Immature natural killer cell (primary cell): ENCODE measurements at regions not wholly inside any gene's neighbourhood (a gene's known extent, or its start where the extent isn't known, plus 50 kb on each side); places are given as distances from the start of the nearest gene placed in this dataset.

Experiments
- DNase-seq, 3 donors: peaks; one replicate each; pipeline ENCODE4 v3.0.0; 2022; ENCODE audit warnings: mixed read lengths in 1 of 3
- H3K27ac Mint-ChIP-seq, 6 donors: one replicate each; pipeline ENCODE4 v1.8.0; 2020; ENCODE audit warnings: mixed read lengths in 6 of 6, mild to moderate bottlenecking in 5 of 6, inconsistent platforms in 4 of 6, moderate library complexity in 3 of 6
- H3K27me3 Mint-ChIP-seq, 3 donors: one replicate each; pipeline ENCODE4 v1.8.0; 2020 to 2021; ENCODE audit warnings: low read depth in 3 of 3, mild to moderate bottlenecking in 3 of 3, mixed read lengths in 3 of 3, moderate library complexity in 3 of 3, inconsistent platforms in 1 of 3
- H3K36me3 Mint-ChIP-seq, 3 donors: one replicate each; pipeline ENCODE4 v1.8.0; 2020; ENCODE audit warnings: mixed read lengths in 3 of 3, inconsistent platforms in 2 of 3, mild to moderate bottlenecking in 2 of 3
- H3K4me1 Mint-ChIP-seq, 2 donors: one replicate each; pipeline ENCODE4 v1.8.0; 2020; ENCODE audit warnings: inconsistent platforms in 2 of 2, mild to moderate bottlenecking in 2 of 2, mixed read lengths in 2 of 2, moderate library complexity in 1 of 2
- H3K4me3 Mint-ChIP-seq, 5 donors: one replicate each; pipeline ENCODE4 v1.8.0; 2020; ENCODE audit warnings: mild to moderate bottlenecking in 5 of 5, mixed read lengths in 5 of 5, inconsistent platforms in 3 of 5, moderate library complexity in 3 of 5
- H3K9me3 Mint-ChIP-seq, 6 donors: one replicate each; pipeline ENCODE4 v1.8.0; 2020; ENCODE audit warnings: mild to moderate bottlenecking in 6 of 6, mixed read lengths in 6 of 6, inconsistent platforms in 4 of 6, moderate library complexity in 3 of 6

- Mint-ChIP-seq H3K4me1 (no peaks in the 10 kb centered on the region), H3K27me3 (peaks cover 0 to 11% (median 6%) of the 10 kb centered on the region in 3 donors), H3K9me3 (no peaks in the 10 kb centered on the region), H3K4me3 (no peak overlapping the region), H3K36me3 (no peaks in the 10 kb centered on the region), H3K27ac (no peak overlapping the region)
- DNase-seq = no peak
Observed at GRCh38 chr22:47769652-47770051, 1007.2 kb downstream of the TBC1D22A start.

DNA sequence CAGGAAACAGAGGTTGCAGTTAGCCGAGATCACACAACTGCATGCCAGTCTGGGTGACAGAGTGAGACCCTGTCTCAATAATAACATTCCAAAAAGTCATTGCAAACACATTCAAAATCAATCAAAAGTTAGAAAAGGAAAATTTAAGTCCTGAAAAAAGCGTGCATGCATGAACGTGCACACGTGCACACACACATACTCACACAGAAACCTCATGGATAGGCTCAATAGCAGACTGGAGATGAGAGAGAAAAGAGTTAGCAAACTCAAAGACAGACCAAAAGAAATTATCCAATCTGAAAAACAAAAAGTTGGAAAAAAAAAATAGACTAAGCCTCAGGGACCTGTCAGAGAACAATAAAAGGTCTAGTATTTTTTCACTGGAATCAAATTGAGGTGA, 1005.6 kb downstream of the TBC1D22A start:
- no peak for DNase-seq
- peaks cover 0 to 11% (median 6%) of the 10 kb centered on the region in 3 donors for H3K27me3 Mint-ChIP-seq

GRCh38 chr22:47767403-47767802, 1005.0 kb downstream of the TBC1D22A start:
- Mint-ChIP-seq H3K36me3 (no peaks in the 10 kb centered on the region), H3K9me3 (no peaks in the 10 kb centered on the region), H3K27ac (no peak overlapping the region), H3K4me1 (no peaks in the 10 kb centered on the region), H3K27me3 (peaks cover 2 to 11% (median 6%) of the 10 kb centered on the region in 3 donors), H3K4me3 (no peak overlapping the region)
- DNase-seq = no peak

More for the DNA sequence above, 1005.6 kb downstream of the TBC1D22A start:
- Mint-ChIP-seq H3K9me3 (no peaks in the 10 kb centered on the region), H3K27ac (no peak overlapping the region), H3K4me3 (no peak overlapping the region), H3K36me3 (no peaks in the 10 kb centered on the region), H3K4me1 (no peaks in the 10 kb centered on the region)

GRCh38 chr22:47765757-47766156, 1003.3 kb downstream of the TBC1D22A start:
- no peak for DNase-seq
- no peak overlapping the region for H3K4me3 Mint-ChIP-seq
- H3K36me3 Mint-ChIP-seq = no peaks in the 10 kb centered on the region
- H3K27me3 Mint-ChIP-seq = peaks cover 3 to 9% (median 6%) of the 10 kb centered on the region in 3 donors
- no peaks in the 10 kb centered on the region for H3K4me1 Mint-ChIP-seq
- no peak overlapping the region for H3K27ac Mint-ChIP-seq
- no peaks in the 10 kb centered on the region for H3K9me3 Mint-ChIP-seq

- Mint-ChIP-seq H3K4me3 (no peak overlapping the region), H3K27ac (no peak overlapping the region), H3K9me3 (no peaks in the 10 kb centered on the region), H3K36me3 (no peaks in the 10 kb centered on the region), H3K27me3 (peaks cover 0 to 7% (median 6%) of the 10 kb centered on the region in 3 donors), H3K4me1 (no peaks in the 10 kb centered on the region)
- no peak for DNase-seq
Observed at GRCh38 chr22:47762141-47762540, 999.7 kb downstream of the TBC1D22A start.

GRCh38 chr22:47759909-47760308, 997.5 kb downstream of the TBC1D22A start:
- H3K36me3 Mint-ChIP-seq = no peaks in the 10 kb centered on the region
- DNase-seq = no peak
- H3K4me3 Mint-ChIP-seq = no peak overlapping the region
- H3K27ac Mint-ChIP-seq = no peak overlapping the region
- no peaks in the 10 kb centered on the region for H3K9me3 Mint-ChIP-seq
- H3K27me3 Mint-ChIP-seq = peaks cover 0 to 7% (median 0%) of the 10 kb centered on the region in 3 donors
- no peaks in the 10 kb centered on the region for H3K4me1 Mint-ChIP-seq

- no peak overlapping the region for H3K27ac Mint-ChIP-seq
- H3K4me1 Mint-ChIP-seq = no peaks in the 10 kb centered on the region
- peaks cover 3 to 6% (median 4%) of the 10 kb centered on the region in 3 donors for H3K27me3 Mint-ChIP-seq
- DNase-seq = no peak
- no peak overlapping the region for H3K4me3 Mint-ChIP-seq
- H3K9me3 Mint-ChIP-seq = no peaks in the 10 kb centered on the region
- H3K36me3 Mint-ChIP-seq = no peaks in the 10 kb centered on the region
Observed at GRCh38 chr22:47757741-47758140, 995.3 kb downstream of the TBC1D22A start.

DNA sequence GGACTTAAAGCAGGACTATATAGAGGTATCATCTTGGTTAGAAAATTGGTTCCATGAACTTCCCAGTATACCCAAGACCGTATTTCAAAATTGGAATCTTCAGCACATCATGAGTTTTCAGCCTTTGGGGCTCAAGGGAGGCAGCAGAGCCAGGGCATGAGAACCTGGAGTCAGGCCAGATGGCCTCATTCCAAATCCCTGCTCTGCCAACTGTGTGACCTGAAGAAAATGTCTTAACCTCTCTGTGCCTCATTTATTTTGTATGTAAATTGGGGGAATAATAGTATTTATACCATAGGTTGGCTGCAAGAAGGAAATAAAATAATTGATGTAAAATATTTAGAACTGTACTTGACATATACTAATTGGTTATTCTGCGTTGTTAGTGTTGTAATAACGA, 987.6 kb downstream of the TBC1D22A start:
- Mint-ChIP-seq H3K27ac (no peak overlapping the region), H3K27me3 (peaks cover 2 to 27% (median 15%) of the 10 kb centered on the region in 3 donors), H3K9me3 (peaks cover 0 to 1% (median 0%) of the 10 kb centered on the region in 6 donors), H3K4me3 (no peak overlapping the region), H3K36me3 (no peaks in the 10 kb centered on the region), H3K4me1 (no peaks in the 10 kb centered on the region)
- DNase-seq = no peak

GRCh38 chr22:47748957-47749356, 986.5 kb downstream of the TBC1D22A start:
- Mint-ChIP-seq H3K27ac (no peak overlapping the region), H3K27me3 (peaks cover 2 to 27% (median 11%) of the 10 kb centered on the region in 3 donors), H3K9me3 (peaks cover 0 to 1% (median 0%) of the 10 kb centered on the region in 6 donors), H3K36me3 (no peaks in the 10 kb centered on the region), H3K4me3 (no peak overlapping the region), H3K4me1 (no peaks in the 10 kb centered on the region)
- DNase-seq = no peak

DNA sequence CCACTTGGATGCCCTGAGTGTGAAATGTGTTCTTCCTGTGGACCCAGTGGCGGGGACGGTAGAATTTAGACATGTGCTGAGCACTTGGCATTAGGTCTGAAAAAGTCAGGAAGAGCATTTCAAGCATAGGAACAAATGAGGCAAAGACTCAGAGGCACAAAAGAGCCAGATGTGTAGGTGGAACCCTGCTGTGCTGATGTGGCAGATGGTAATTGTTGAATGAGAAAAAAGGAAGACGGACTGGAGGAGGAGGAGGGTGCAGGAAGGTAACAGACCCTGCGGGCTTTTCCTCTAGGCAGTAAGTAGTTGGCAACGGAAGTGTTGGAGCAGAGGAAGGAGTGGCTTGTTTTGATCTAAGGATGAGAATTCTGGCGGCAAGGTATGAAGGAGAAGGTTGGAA, 985.8 kb downstream of the TBC1D22A start:
- no peak overlapping the region for H3K4me3 Mint-ChIP-seq

DNA sequence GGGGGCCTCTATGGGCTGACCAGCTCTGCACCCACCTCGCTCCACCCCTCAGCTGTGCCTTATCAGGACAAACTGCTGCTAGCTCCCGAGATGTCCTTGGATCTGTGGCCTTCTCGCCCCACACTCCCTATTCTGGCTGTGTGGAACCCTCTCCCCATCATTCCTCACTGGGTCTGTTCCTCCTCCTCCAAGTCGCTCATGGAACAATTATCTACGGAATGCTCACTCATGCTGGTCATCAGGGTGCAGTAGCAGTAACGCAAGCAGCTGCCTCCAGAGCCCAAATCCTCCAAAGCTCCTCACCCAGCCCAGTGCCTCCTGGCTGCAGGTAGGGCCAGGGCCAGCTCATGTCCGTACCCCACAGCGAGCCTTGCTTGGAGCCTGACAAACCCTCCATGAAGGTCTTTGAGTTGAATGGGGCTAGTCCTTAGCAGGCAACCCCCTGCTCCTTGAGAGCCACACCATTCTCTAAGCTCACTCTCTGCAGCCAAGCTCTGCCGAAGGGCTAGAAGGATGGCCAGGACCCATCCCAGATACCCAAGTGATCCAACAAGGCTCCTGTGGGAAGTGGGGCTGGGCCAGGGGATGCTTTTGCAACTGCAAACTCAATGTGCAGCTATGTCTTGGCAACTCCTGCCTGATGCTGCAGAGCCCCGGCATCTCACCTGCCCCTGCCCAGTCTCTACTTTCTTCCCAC, 977.8 kb downstream of the TBC1D22A start:
- H3K4me3 Mint-ChIP-seq = no peak overlapping the region
- H3K27me3 Mint-ChIP-seq = peaks cover 5 to 11% (median 7%) of the 10 kb centered on the region in 3 donors
- H3K4me1 Mint-ChIP-seq = no peaks in the 10 kb centered on the region
- no peaks in the 10 kb centered on the region for H3K36me3 Mint-ChIP-seq
- H3K27ac Mint-ChIP-seq = no peak overlapping the region
- H3K9me3 Mint-ChIP-seq = no peaks in the 10 kb centered on the region
- no peak for DNase-seq

More for the DNA sequence above, 985.8 kb downstream of the TBC1D22A start:
- DNase-seq = no peak
- Mint-ChIP-seq H3K9me3 (peaks cover 0 to 1% (median 0%) of the 10 kb centered on the region in 6 donors), H3K36me3 (no peaks in the 10 kb centered on the region), H3K27me3 (peaks cover 2 to 24% (median 10%) of the 10 kb centered on the region in 3 donors), H3K27ac (no peak overlapping the region), H3K4me1 (no peaks in the 10 kb centered on the region)

- H3K4me3 Mint-ChIP-seq = no peak overlapping the region
- no peaks in the 10 kb centered on the region for H3K4me1 Mint-ChIP-seq
- H3K27me3 Mint-ChIP-seq = peaks cover 5 to 11% (median 7%) of the 10 kb centered on the region in 3 donors
- no peaks in the 10 kb centered on the region for H3K9me3 Mint-ChIP-seq
- no peak overlapping the region for H3K27ac Mint-ChIP-seq
- H3K36me3 Mint-ChIP-seq = no peaks in the 10 kb centered on the region
- no peak for DNase-seq
Observed at GRCh38 chr22:47739291-47740015, 977.0 kb downstream of the TBC1D22A start.

DNA sequence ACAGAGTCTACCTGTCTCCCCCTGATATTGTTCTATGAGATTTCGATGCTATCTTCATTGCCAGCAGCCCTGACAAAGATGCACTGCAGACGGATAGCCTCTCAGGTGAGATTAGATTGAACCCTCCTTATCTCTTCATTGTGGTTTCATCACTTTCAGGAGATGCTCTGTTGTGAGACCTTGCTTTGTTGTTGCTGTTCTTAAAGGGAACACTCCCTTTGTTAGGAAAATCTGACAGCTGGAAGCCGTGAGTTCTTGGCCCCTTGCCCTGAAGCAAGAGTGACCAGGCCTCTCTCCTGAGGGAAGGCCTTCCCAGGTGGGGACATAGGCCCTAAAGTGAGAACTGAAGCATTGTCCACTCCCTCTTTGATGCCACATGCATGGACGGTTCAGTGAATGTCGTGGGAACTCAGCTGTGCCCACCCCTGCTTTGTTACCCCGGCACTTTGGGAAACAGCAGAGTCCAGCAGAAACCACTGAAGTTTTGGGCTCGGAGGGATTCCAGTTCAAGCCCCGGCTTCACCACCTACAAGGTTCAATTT, 976.1 kb downstream of the TBC1D22A start:
- H3K4me1 Mint-ChIP-seq = no peaks in the 10 kb centered on the region
- no peaks in the 10 kb centered on the region for H3K9me3 Mint-ChIP-seq
- no peak overlapping the region for H3K4me3 Mint-ChIP-seq
- H3K27me3 Mint-ChIP-seq = peaks cover 5 to 11% (median 7%) of the 10 kb centered on the region in 3 donors
- H3K27ac Mint-ChIP-seq = no peak overlapping the region
- no peaks in the 10 kb centered on the region for H3K36me3 Mint-ChIP-seq
- DNase-seq = no peak
